ENCODE measurements at regions not wholly inside any gene's neighbourhood (a gene's known extent, or its start where the extent isn't known, plus 50 kb on each side); places are given as distances from the start of the nearest gene placed in this dataset.

- H3K4me3 ChIP-seq = no peak overlapping the region
- peak overlapping the region in 2 of 12 donors; percentile 14 to 22 for H3K27ac ChIP-seq
- no peak for DNase-seq
- ATAC-seq = peak in 3 of 4 donors; percentile 41 to 93 (median 67)
- H3K4me1 ChIP-seq = peaks cover 0 to 4% (median 0%) of the 10 kb centered on the region in 12 donors
- no peaks in the 10 kb centered on the region for H3K9me3 ChIP-seq
- 70 to 88% (median 73%) methylated on average over 1 of the region's 1 CpG for WGBS, 4 donors
- intact Hi-C loops (cut with DNase I) = loop anchor here in 2 of 10 donors (5.0 to 10.0 kb wide), 2 partner anchors 794 to 802 kb away; partner anchors contain the start of gene MAFB (in 1 of the 2)
- TF ChIP-seq CTCF (IDR thresholded peaks at IDR 0.05) (peak in 3 of 12 donors; percentile 4 to 16 (median 7)), POLR2A (IDR thresholded peaks at IDR 0.05) (no peak)
- no peaks in the 10 kb centered on the region for H3K27me3 ChIP-seq
- H3K36me3 ChIP-seq = no peaks in the 10 kb centered on the region
These were observed 795.9 kb downstream of the MAFB start for GRCh38 chr20:39893003-39893685.

- DNase-seq = no peak
- no peak for ATAC-seq
- no peaks in the 10 kb centered on the region for H3K36me3 ChIP-seq
- no peaks in the 10 kb centered on the region for H3K9me3 ChIP-seq
- intact Hi-C loops (cut with DNase I) = loop anchor here in 2 of 10 donors (5.0 to 10.0 kb wide), 2 partner anchors 797 to 804 kb away; partner anchors contain the start of gene MAFB (in 1 of the 2)
- no peaks in the 10 kb centered on the region for H3K27me3 ChIP-seq
- WGBS, 4 donors = 89 to 100% (median 95%) methylated on average over 1 of the region's 1 CpG
- no peak overlapping the region for H3K4me3 ChIP-seq
- TF ChIP-seq POLR2A (IDR thresholded peaks at IDR 0.05) (no peak), CTCF (IDR thresholded peaks at IDR 0.05) (no peak)
- H3K27ac ChIP-seq = no peak overlapping the region
- peaks cover 0 to 9% (median 0%) of the 10 kb centered on the region in 12 donors for H3K4me1 ChIP-seq
These were observed 798.3 kb downstream of the MAFB start for GRCh38 chr20:39890697-39891096.

- Histone ChIP-seq H3K36me3 (no peaks in the 10 kb centered on the region), H3K27ac (no peak overlapping the region), H3K9me3 (no peaks in the 10 kb centered on the region), H3K4me3 (no peak overlapping the region), H3K27me3 (peaks cover 0 to 3% (median 0%) of the 10 kb centered on the region in 9 donors), H3K4me1 (peaks cover 0 to 9% (median 0%) of the 10 kb centered on the region in 12 donors)
- 66 to 84% (median 79%) methylated on average over 2 of the region's 2 CpGs for WGBS, 4 donors
- TF ChIP-seq POLR2A (IDR thresholded peaks at IDR 0.05) (no peak), CTCF (IDR thresholded peaks at IDR 0.05) (no peak)
- DNase-seq (no peak), ATAC-seq (no peak)
- intact Hi-C loops (cut with DNase I) = loop anchor here in 9 of 10 donors (5.0 to 10.0 kb wide), 12 partner anchors 274 to 1076 kb away; partner anchors contain the start of gene MAFB (in 4 of the 9)
These were observed 800.7 kb downstream of the MAFB start for GRCh38 chr20:39888310-39888709.

- no peak for TF ChIP-seq CTCF (IDR thresholded peaks at IDR 0.05)
- no peak for TF ChIP-seq POLR2A (IDR thresholded peaks at IDR 0.05)
- intact Hi-C loops (cut with DNase I) = loop anchor here in 9 of 10 donors (2.0 to 10.0 kb wide), 14 partner anchors 276 to 1078 kb away; partner anchors contain the start of gene MAFB (in 4 of the 9)
- Histone ChIP-seq H3K27me3 (peaks cover 0 to 3% (median 0%) of the 10 kb centered on the region in 9 donors), H3K27ac (peak overlapping the region in 2 of 12 donors; percentile 0 to 4), H3K36me3 (no peaks in the 10 kb centered on the region), H3K4me3 (no peak overlapping the region), H3K4me1 (peaks cover 0 to 9% (median 0%) of the 10 kb centered on the region in 12 donors), H3K9me3 (peaks cover 0 to 9% (median 0%) of the 10 kb centered on the region in 12 donors)
- peak in 4 of 5 donors; percentile 29 to 57 (median 34) for DNase-seq
- WGBS, 4 donors = 59 to 64% (median 60%) methylated on average over 3 of the region's 3 CpGs
- peak in 3 of 4 donors; percentile 63 to 81 (median 74) for ATAC-seq
These were observed 802.3 kb downstream of the MAFB start for GRCh38 chr20:39886650-39887190.
